HG03159 (cell line): ENCODE measurements at regions not wholly inside any gene's neighbourhood (a gene's known extent, or its start where the extent isn't known, plus 50 kb on each side); places are given as distances from the start of the nearest gene placed in this dataset.

Source experiments
- ATAC-seq: cut with Tn5 transposase; IDR thresholded peaks from one replicate; pipeline ENCODE4 v1.9.1; 2021; ENCODE audit warnings: mild to moderate bottlenecking, moderate library complexity; ENCODE audit not compliant: unreplicated experiment

- no peak for ATAC-seq
Measured at GRCh38 chr1:82644186-82644915, 843.6 kb downstream of the ADGRL2 start.

DNA sequence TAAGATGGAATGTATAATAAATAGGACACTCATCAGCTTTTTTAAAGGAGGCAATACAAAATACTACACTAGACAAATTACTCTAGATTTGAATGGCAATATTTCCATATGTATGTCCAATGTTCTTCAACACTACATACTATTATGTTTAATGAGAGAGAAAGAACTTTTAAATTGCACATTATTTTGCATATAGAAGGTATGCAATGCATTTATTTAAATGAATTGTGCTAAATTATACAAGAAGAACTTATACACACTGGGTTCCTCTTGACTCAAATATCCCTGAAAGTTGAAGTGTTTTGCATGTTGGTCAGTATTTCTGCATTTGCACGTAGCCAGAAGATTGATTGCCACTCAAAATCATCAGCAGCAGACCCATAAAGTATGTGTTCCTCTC, 839.6 kb downstream of the ADGRL2 start:
- no peak for ATAC-seq

- ATAC-seq = no peak
Measured at GRCh38 chr1:82634266-82634665, 833.5 kb downstream of the ADGRL2 start.

DNA sequence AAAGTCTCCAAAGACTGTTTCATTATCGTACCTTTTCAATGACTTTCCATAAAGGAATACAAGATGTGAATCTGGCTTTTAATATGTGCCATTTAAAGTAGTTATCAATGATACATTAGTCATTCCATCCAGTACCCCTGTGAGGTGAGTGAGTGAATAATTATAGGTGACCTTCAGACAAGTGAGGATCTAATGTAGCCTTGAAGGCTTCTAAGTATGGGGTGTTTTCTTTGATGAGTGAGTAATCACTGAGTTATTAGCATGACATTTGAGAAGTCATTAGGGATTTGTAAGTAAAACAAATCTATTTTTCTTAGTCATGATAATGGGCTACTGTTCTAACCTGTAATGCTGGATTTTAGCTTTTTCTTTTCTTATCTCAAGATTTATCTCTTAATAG, 831.4 kb downstream of the ADGRL2 start:
- no peak for ATAC-seq

DNA sequence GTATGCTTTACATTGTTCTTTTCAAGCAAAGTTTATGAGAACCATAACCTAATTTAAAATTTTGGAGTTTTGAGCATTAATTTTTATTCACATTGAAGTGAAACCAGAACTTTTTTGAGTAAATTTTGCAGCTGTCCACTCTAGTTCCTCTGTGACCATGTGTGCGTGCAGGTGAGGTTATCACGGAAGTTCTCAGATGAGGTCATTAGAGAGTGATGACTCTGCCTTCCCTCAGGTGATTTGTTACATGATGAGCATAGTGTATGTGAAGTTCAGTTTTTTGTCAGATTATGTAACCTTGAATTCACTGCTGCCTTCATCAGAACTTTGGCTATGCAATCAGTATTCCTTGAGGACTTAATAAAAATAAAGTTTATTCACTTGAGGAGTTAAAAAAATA, 828.2 kb downstream of the ADGRL2 start:
- no peak for ATAC-seq

- ATAC-seq = no peak
Measured at GRCh38 chr1:82625537-82625936, 824.8 kb downstream of the ADGRL2 start.

DNA sequence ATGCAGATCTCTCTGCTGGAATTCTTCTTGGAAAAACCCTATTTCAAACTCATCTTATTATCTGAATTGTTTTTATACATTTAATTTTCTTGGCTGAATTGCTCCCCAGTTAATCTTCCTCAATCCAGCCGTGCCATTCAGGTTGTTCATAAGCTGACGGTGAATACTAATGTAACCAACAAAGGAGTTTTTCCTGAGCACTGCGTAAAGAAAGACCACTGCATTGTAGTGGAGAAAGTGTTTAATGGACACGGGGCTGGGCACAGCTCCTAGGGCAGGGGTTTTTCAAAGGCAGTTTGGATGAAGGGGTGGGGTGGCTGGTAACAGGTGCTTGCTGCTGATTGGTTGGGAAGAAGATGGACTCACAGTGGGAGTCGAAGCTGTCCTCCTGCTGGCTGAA, 820.3 kb downstream of the ADGRL2 start:
- no peak for ATAC-seq

GRCh38 chr1:82614090-82614489, 813.4 kb downstream of the ADGRL2 start:
- no peak for ATAC-seq

DNA sequence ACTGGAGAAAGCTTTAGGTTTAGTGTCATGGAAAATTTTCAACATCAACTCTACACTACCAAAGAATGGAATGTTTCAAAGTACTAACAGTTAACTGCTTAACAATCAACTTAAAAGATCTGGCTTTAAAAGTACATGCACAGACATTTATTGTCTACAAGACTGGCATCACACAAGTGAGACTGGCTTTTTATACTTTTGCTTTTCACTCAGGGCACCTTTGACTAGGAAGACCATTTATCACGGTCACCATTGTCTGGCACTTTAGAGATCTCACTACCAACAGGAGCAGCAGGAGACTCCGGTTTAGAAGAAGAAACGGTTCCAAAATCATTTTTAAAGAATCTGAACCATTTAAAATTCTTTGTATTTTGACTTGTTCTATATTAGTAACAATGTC, 812.3 kb downstream of the ADGRL2 start:
- no peak for ATAC-seq

- ATAC-seq = no peak
Measured at GRCh38 chr1:82606546-82606945, 805.8 kb downstream of the ADGRL2 start.

- ATAC-seq = no peak
Measured at GRCh38 chr1:82604524-82604923, 803.8 kb downstream of the ADGRL2 start.

DNA sequence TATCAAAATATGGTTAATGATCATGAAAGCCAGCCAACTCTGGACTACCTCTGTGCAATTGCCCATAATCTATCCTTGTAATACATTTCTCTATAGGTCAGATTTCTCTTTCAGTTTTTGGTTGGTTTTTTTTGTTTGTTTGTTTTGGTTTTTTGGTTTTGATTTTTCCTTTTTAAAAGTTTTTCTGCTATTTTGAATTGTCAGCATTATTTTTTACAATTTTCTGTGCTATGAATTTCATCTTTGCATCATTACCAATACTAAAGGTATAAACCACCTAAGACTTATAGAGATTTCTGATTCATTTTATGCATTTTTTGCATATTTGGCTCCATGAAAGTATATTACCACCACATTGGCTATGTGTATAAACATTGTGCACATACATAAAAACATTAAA, 799.6 kb downstream of the ADGRL2 start:
- ATAC-seq = no peak

DNA sequence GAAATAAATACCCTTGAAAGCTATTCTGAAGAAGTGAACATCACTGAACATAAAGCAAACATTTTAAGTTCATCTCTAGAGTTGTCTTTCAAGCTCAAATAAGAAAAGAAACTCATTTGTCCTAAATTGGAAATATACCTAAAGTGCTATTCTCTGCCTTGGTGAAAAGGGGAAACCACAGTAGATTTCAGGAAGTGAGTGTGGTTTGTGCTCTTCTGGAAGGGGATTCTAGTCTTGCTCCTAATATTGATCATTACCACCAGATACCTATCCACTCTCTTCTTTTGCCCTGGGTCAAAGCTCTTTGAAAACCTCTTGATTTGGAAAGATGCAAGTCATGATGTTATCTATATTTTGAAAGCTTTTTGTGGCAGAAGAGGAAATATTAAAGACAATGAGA, 798.1 kb downstream of the ADGRL2 start:
- no peak for ATAC-seq

DNA sequence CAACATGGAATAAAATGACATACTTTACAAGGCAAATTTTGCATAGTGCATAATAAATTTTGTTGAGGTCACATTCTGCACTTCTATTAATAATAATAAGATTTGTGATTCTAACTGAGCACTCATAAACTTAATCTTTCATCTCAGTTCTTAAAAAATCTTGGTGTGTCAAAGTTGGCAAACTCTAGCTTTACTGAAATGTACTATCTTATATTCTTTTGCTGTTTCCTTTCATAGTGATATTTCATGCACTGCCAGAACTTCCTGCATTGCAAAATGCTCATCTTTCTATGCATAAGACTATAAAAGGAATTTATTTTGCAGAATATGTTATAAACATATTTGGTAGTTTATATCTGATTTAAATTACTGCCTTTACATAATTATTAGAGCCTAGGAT, 797.6 kb downstream of the ADGRL2 start:
- ATAC-seq = no peak

- ATAC-seq = no peak
Measured at GRCh38 chr1:82597649-82598048, 796.9 kb downstream of the ADGRL2 start.

DNA sequence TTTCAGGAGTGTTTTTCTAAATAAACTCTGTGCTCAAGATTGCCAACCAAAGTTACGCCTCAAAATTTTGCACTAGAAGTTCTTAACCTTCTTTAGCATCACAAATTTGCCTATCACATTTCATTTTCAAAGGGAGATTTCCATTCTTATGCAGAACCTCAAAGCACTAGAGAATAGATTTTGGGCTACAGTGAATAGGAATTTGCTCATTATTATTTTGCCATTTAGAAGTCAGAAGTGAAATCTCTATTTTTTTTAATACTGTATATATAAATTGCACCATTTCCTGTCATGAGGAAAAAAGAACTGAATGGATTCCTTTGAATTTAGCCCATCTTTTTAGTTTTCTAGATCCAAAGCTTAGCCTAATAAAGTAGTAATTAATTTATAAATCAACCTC, 796.4 kb downstream of the ADGRL2 start:
- ATAC-seq = no peak

DNA sequence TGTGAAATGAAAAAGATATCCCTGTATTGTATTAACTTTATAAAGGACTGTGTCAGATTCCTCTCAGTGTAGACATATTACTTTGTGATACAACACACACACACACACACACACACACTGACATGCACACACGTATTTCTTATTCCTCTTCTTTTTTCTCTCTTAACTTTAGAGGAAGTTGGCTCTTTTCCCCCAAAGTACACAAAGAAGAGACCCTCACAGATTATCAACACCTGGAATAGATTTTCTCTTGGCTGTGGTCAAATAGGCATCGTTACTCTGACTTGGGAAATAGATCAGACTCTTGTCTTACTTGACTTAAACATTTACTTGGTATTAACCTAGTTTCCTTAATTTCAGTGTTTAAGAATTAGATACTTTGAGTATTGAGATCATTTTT, 792.8 kb downstream of the ADGRL2 start:
- no peak for ATAC-seq

DNA sequence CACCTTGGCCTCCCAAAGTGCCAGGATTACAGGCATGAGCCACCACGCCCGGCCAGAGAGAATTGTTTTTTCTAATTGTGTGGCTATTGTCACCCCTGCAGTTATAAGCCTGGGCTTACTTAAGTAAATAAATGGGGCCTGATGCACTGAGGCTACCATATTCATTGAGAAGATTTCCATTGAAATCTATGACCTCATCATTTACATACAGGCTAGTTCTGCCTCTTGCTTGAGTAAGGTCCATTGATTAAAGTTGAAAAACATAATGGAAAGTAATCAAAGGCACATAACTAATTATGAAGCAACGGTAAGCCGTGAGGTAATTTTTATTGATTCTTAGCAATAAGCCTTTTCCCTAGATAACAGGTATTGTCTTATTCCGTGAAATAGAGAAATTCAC, 788.9 kb downstream of the ADGRL2 start:
- ATAC-seq = no peak

GRCh38 chr1:82587371-82587770, 786.6 kb downstream of the ADGRL2 start:
- no peak for ATAC-seq

GRCh38 chr1:82586473-82586872, 785.7 kb downstream of the ADGRL2 start:
- no peak for ATAC-seq

DNA sequence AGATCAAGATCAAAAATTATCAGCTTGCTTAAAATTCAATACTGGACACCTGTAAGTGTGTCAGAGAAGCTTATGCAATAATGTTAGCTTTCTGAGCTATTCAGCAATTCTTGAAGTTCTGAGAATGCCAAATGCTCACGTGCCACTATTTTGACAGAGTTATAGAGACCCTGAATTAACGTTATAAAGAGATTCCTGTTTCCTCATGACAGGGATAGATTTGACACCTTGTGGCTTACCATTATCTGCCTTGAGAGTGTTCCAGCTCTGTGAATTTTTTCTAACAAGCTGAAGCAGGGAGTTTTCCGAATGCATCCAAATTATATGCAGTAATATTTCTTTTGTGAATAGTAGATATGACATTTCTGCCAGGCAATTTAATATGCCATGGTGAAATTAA, 781.6 kb downstream of the ADGRL2 start:
- no peak for ATAC-seq

DNA sequence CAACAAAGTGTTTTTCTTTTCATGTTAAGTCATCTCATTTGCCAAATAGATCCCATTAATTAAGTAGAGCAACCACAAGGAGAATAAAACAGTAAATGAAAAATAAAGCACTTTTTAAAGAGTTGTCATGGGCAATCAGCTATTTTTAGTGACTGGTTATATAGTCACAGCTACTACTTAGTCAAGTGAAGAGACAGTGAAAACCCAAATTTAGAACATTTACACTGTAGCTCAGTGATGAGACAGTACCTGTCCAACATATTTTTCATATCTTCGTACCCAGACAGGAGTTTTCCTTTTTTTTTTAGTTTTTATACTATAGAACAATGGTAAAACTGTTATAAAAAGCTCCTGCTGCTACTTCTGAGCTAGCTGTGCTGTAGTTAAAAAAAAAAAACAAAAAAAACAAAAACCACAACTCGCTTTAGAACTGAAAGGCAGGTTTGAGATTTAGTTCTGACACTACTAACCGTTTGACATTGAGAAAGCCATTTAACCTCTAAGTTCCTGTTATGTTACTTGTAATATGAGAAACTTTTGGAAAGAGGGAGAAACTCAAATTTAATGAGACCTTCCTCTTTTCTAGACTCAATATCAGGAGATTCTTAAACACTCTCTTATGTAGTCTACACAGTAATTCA, 777.5 kb downstream of the ADGRL2 start:
- no peak for ATAC-seq

DNA sequence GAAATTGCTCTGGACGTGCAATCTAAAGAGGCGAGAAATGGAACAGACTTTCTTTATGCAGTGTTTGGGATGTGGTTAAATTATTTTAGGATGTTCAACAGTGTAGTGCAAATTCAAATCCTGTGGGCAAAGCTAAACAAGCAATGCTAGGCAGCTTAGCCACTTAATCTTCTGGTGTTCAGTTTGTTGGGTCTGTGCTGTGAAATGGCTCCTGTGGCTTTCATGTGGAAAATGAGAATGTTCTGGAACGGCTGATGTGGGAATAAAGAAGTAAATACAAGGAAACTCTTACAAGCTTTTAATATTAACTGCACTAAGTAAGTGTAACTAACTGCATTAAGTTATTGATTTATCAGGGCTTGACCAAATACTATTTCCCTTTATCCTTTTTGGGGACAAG, 766.6 kb downstream of the ADGRL2 start:
- ATAC-seq = no peak
